Stimulated activated CD8-positive, alpha-beta memory T cell treated with anti-CD3 and anti-CD28 coated beads, Interleukin-4, amount 100 ng/mL, for 4 hours (primary cell): ENCODE measurements at regions not wholly inside any gene's neighbourhood (a gene's known extent, or its start where the extent isn't known, plus 50 kb on each side); places are given as distances from the start of the nearest gene placed in this dataset.

Experiments used
- DNase-seq, 2 donors: peaks; one replicate each; pipeline ENCODE4 v3.0.0-alpha.2; 2020; ENCODE audit warnings: low read depth in 2 of 2, low spot score in 1 of 2

DNA sequence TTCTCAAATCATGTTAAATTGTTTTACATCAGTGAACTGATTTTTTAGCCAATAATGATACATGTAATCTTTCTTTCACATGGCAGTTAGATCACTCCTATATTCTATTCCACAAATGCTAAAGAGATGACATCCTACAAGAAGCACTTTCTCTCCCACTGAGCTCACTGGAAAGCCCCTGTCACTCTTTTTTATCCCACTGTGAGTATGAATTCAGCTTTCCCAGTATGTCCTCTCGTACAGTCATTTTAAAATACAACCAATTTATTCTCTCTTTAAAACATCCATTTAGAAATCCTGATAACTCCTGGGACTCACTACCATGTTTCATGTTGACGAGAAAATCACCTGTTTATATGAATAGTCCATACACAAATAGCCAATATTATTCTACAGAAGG lies 599.9 kb downstream of the SEMA5A start:
- DNase-seq: no peak

- no peak for DNase-seq
Measured at GRCh38 chr5:8949908-8950307, 596.0 kb downstream of the SEMA5A start.

DNA sequence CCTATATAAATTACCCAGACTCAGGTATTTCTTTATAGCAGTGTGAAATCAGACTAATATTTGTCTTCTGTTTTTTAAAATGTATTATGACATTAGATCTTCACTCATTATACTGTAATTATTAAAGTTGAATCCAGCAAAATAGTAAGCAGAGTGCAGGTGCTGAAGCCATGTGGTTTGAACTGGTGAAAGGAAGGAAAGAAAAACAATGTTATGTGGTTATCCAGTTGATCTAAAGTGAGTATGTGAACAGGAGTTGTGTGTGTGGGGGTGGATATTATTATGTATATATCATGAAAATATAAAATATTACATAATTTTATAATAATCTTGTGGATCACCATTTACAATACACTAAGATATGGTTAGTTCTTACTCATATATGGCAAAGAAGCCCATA lies 593.7 kb downstream of the SEMA5A start:
- DNase-seq: no peak

DNA sequence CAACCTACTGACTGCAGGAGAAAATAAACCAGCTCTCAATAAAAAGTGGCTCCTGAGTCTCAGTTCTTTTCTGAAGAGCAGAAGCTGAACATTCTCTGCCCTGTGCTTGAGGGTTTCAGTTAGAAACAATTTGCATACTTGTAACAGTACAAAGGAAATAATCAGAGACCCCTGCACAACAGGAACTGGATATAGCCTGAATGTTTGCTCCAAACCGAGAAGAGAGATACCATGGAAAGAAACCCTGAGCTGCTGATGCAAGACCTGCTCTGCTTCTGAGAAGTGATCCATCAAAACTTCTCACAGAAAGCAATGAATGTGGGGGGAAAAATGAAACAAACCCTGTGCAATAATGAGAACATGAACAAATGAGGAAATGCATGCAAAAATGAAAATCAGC lies 592.9 kb downstream of the SEMA5A start:
- DNase-seq: no peak

- DNase-seq: no peak
Measured at GRCh38 chr5:8953911-8954438, 591.9 kb downstream of the SEMA5A start.

- no peak for DNase-seq
Measured at GRCh38 chr5:8954801-8955200, 591.1 kb downstream of the SEMA5A start.

- no peak for DNase-seq
Measured at GRCh38 chr5:8956659-8957058, 589.2 kb downstream of the SEMA5A start.

- no peak for DNase-seq
Measured at GRCh38 chr5:8958602-8959001, 587.3 kb downstream of the SEMA5A start.

DNA sequence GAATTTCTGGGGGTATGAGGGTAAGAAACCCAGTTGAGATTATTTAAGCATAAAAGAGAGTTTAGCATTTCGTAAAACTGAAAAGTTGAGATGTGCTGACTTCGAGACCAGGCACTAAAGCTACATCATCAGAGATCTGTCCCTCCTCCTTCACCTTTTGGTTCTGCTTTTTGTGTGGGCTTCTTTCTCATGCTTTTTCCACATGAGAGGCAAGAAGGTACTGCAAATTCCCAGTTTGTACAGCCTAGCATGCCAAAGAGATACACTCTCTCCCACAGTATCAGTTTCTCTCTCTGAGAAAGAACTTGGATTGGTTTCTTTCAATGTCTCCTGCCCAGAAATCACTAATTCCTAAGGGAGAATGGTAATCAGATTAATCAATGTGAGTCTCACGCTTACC lies 584.7 kb downstream of the SEMA5A start:
- DNase-seq: no peak

- DNase-seq: no peak
Measured at GRCh38 chr5:8961956-8962355, 583.9 kb downstream of the SEMA5A start.

GRCh38 chr5:8981016-8981415 lies 564.9 kb downstream of the SEMA5A start:
- DNase-seq: no peak

DNA sequence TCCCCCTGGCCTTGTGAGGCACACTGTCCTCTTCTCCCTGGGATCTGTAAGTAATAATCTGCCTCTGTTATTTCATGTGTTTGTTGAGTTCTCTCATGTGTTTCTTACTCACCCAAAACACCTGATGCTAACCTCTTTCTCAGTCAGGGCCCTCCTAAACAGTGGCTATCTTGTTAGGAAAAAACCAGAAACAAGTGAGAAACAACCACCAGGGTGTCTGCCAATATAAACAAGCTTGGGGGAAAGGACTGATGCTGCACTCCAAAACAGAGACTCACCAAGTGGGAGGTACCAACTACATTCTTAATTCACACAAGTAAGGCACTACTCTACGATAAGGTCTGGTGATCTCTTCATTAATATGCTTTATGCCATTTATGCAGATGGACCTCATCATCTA lies 564.4 kb downstream of the SEMA5A start:
- no peak for DNase-seq

DNA sequence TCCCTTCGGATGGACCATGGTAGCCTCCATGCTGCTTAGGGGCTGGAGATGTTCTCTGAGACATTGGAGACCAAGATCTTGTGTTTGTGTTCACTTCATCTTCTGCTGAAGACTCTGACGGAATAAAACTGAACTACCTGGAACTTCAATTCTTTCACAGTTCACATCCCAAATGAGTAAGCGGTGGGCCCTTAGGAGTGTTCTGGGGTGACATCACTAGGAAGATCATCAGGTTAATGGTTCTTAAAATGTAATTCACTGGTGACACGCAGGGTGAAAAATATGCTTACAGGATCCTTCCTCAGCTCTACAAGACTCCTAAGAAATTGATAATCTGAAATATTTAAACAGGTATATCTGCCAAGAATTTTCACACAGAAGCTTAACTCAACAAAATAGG lies 561.5 kb downstream of the SEMA5A start:
- DNase-seq: no peak
